HG02798 (cell line): ENCODE measurements at regions not wholly inside any gene's neighbourhood (a gene's known extent, or its start where the extent isn't known, plus 50 kb on each side); places are given as distances from the start of the nearest gene placed in this dataset.

ENCODE experiments used
- ATAC-seq: cut with Tn5 transposase; IDR thresholded peaks from one replicate; pipeline ENCODE4 v1.9.1; 2021; ENCODE audit warnings: mild to moderate bottlenecking; ENCODE audit not compliant: unreplicated experiment, poor library complexity

GRCh38 chr4:117425636-117426035 is 340.3 kb upstream of the TRAM1L1 start:
- ATAC-seq = no peak

- no peak for ATAC-seq
These were observed 343.2 kb upstream of the TRAM1L1 start for GRCh38 chr4:117428536-117428935.

DNA sequence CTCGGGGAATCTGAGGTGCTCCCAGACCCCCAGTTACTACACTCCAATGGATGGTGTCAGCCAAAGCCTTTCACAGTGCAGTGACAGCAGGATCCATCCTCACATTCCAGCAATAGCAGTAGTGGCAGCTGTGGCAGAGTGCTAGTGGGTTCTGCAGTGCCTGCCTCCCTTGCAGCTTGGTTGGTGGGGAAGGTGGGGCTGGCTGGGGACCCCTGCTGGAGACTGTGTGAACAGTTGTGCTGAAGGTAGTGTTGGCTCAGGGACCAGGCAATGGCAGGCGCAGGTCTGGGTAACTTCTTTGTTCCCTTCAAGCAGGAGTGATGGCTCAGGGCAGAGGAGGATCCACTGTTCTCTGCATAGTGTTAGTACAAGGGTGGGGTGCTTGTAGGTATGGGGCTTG is 343.7 kb upstream of the TRAM1L1 start:
- ATAC-seq = no peak

- no peak for ATAC-seq
These were observed 344.1 kb upstream of the TRAM1L1 start for GRCh38 chr4:117429506-117429905.

DNA sequence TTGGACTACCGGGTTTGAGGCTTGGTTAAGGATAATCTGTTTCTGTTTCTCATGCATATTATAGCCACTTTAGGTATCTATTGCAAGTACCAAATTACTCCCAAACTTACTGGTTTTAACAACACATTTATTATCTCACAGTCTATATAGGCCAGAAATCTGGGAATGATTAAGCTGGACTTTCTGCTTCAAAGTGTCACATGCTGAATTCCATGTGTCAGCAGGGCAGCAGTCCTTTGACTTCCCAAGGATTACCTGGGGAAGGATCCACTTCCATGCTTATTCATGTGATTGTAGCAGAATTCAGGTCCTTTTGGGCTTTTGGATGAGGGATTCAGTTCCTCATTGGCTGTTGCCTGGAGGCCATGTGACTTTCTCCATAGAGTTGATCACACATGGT is 349.0 kb upstream of the TRAM1L1 start:
- no peak for ATAC-seq

DNA sequence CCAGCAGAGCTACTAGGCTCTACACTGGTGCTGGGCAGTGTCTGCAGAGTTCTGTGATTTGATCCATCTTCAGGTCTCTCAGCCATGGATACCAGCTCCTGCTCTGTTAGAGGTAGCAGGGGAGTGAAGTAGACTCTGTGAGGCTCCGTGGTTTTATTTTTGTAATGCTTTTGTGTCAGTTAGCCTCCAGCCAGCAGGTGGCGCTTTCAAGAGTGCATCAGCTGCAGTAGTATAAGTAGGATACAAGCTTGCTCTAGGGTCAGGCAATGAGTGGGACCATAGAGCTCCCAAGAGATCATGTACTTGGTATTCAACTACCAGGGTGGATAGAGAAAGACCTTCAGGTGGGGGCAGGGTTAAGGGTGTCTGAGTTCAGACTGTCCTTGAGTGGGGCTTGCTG is 362.5 kb upstream of the TRAM1L1 start:
- ATAC-seq = no peak

DNA sequence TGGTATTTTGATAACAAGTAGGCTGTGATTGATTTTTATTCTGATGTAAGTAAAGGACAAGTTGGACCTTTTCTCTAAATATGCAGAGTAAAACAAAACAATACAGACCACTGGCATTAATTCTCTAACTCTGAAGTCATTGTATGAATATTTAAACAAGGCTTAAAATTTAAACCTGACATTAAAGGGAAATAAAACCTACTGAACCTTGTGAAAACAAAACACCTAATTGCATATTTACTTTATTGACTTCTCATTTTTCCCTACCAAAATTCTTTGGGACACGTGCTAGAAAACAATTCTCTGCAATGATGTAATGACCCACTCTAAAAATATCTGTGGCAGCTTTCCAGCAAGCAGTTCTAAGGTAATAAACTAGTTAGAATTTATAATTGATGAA is 369.7 kb upstream of the TRAM1L1 start:
- no peak for ATAC-seq

- no peak for ATAC-seq
These were observed 381.0 kb upstream of the TRAM1L1 start for GRCh38 chr4:117466388-117466787.

GRCh38 chr4:117467404-117467803 is 382.0 kb upstream of the TRAM1L1 start:
- ATAC-seq = no peak

GRCh38 chr4:117474987-117475386 is 389.6 kb upstream of the TRAM1L1 start:
- ATAC-seq = no peak

- no peak for ATAC-seq
These were observed 392.5 kb upstream of the TRAM1L1 start for GRCh38 chr4:117477925-117478324.

GRCh38 chr4:117478702-117479101 is 393.3 kb upstream of the TRAM1L1 start:
- ATAC-seq = no peak

DNA sequence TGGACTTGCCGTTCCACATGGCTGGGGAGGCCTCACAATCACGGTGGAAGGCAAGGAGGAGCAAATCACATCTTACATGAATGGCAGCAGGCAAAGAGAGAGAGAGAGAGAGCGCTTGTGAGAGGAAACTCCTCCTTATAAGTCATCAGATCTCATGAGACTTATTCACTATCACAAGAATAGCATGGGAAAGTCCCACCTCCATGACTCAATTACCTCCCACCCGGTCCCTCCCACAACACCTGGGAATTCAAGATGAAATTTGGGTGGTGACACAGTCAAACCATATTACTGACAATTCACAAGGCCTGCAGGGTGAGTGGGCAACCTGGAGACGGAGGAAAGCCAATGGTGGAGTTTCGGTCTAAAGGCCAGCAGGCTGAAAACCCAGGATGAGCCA is 394.3 kb upstream of the TRAM1L1 start:
- ATAC-seq = no peak

GRCh38 chr4:117481742-117482141 is 396.4 kb upstream of the TRAM1L1 start:
- no peak for ATAC-seq

- no peak for ATAC-seq
These were observed 403.3 kb upstream of the TRAM1L1 start for GRCh38 chr4:117488692-117489091.

DNA sequence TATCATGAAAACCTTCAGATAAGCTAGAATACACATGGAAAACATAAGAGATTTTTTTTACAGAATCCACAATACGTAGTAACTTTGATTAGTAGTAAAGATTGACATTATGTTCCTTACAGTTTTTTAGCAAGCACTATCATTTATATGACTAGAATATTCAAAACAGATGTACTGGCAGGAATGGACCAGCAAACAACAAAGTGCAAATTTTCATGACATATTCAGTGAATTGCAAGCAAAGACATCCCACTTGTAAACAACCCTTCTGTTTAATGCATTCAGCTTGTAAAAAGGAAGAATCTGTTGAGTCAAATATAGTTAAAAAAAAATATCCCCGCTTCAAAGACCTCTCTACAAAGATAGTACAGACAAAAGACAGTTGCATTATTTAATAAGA is 403.7 kb upstream of the TRAM1L1 start:
- ATAC-seq = no peak

GRCh38 chr4:117491516-117491915 is 406.1 kb upstream of the TRAM1L1 start:
- no peak for ATAC-seq

GRCh38 chr4:117495802-117496201 is 410.4 kb upstream of the TRAM1L1 start:
- no peak for ATAC-seq

DNA sequence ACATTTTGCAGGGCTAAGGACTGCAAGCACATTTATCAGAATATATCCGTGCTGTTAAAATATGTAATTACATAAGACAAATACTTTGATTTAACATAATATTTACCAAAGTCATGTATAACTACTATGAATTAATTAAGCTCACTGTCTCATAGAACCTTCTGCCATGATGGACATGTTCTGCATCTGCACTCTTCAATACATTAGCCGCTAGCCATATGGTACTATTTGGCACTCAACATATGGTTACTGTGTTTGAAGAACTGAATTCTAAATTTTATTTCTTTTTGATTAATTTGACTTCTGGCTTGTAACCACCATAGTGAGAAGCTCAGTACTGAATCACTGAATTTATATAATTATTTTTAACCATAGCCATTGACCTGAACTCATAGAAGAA is 427.0 kb upstream of the TRAM1L1 start:
- no peak for ATAC-seq

- ATAC-seq = no peak
These were observed 429.2 kb upstream of the TRAM1L1 start for GRCh38 chr4:117514391-117515175.

- no peak for ATAC-seq
These were observed 430.5 kb upstream of the TRAM1L1 start for GRCh38 chr4:117515921-117516320.

DNA sequence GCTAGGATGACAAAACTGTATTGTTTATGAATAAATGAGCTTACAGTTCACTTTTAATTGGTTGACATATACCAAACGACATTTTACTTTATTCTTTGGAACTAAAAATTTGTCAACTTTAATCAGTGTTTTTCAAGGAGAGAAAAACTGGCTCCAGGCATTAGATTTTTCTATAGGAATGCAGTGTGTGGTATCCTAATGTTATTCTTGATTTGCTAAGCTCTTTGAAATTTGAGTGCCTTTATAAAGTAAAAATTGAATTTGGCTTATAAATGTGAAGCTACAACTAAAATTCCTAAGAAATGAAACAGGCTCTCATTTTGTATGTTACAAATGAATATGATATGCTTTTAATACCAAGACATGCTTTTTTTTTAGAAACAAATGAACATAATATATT is 442.2 kb upstream of the TRAM1L1 start:
- no peak for ATAC-seq

DNA sequence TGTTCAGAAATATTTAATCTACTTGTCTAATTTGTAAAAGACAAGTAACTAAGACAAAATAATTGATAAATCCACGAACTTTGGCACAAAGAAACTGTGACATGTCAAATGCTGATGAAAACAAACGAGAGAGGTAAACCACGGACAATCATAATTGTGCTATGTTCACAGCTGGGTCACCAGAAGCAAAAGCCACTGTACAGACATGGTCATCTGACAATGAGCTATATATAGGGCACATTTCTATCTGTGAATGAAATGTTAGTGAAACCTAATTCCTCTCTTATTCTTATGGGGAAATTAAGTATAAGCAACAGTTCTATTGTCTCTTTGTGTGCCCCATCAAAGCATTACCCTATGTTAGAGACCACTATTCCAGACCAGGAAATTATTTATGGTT is 444.0 kb upstream of the TRAM1L1 start:
- ATAC-seq = no peak
